GM12874 (cell line): ENCODE measurements at regions not wholly inside any gene's neighbourhood (a gene's known extent, or its start where the extent isn't known, plus 50 kb on each side); places are given as distances from the start of the nearest gene placed in this dataset.

Experiments used
- CTCF ChIP-seq: IDR thresholded peaks from 2 replicates; pipeline ENCODE4 v1.5.1; 2011; ENCODE audit warnings: low read depth, mild to moderate bottlenecking, control low read depth, low read length, moderate library complexity; ENCODE audit not compliant: insufficient read depth

GRCh38 chr1:98133131-98133530 is 212.3 kb upstream of the DPYD start:
- no peak for TF ChIP-seq CTCF

- TF ChIP-seq CTCF, result no peak
Observed at GRCh38 chr1:98130408-98130807, 209.6 kb upstream of the DPYD start.

GRCh38 chr1:98129491-98129890 is 208.7 kb upstream of the DPYD start:
- TF ChIP-seq CTCF, result no peak

- TF ChIP-seq CTCF, result no peak
Observed at GRCh38 chr1:98126740-98127139, 205.9 kb upstream of the DPYD start.

- TF ChIP-seq CTCF, result no peak
Observed at GRCh38 chr1:98121646-98122045, 200.8 kb upstream of the DPYD start.

- no peak for TF ChIP-seq CTCF
Observed at GRCh38 chr1:98119796-98120195, 199.0 kb upstream of the DPYD start.

- TF ChIP-seq CTCF, result no peak
Observed at GRCh38 chr1:98113811-98114210, 193.0 kb upstream of the DPYD start.

GRCh38 chr1:98112626-98113025 is 191.8 kb upstream of the DPYD start:
- TF ChIP-seq CTCF, result no peak
